ENCODE measurements at regions not wholly inside any gene's neighbourhood (a gene's known extent, or its start where the extent isn't known, plus 50 kb on each side); places are given as distances from the start of the nearest gene placed in this dataset.

GRCh38 chr3:79848876-79849275 is 81.1 kb upstream of the ROBO1 start:
- 88 to 96% (median 94%) methylated on average over 4 of the region's 4 CpGs for WGBS, 4 donors
- H3K9me3 ChIP-seq = no peaks in the 10 kb centered on the region
- intact Hi-C loops (cut with DNase I) = no loop called here
- no peak for DNase-seq
- H3K27ac ChIP-seq = no peak overlapping the region
- no peak for TF ChIP-seq CTCF (IDR thresholded peaks at IDR 0.05)
- no peak for TF ChIP-seq POLR2A (IDR thresholded peaks at IDR 0.05)
- no peak overlapping the region for H3K4me3 ChIP-seq
- H3K4me1 ChIP-seq = no peaks in the 10 kb centered on the region
- ATAC-seq = no peak
- H3K27me3 ChIP-seq = no peaks in the 10 kb centered on the region
- no peaks in the 10 kb centered on the region for H3K36me3 ChIP-seq

DNA sequence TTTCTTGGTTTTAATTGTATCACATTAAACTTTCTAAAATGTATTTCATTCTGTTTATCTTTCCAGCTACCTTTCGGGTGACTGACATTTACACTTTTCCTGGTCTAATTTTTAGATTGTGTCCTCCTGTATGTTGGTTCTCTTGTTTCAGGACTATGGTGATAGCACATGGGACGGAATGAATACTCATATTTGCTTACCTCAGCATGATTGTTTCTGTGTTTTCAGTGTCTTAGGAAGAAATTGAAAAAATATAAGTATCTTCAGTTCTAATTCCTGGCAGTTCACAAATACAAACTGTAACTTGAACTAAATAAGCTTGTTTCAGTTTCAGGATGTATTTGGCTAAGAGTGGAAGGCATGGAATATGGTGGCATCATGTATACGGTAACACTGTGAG is 80.1 kb upstream of the ROBO1 start:
- no peak overlapping the region for H3K4me3 ChIP-seq
- ATAC-seq (no peak), DNase-seq (no peak)
- intact Hi-C loops (cut with DNase I) = no loop called here
- H3K27me3 ChIP-seq = no peaks in the 10 kb centered on the region
- no peaks in the 10 kb centered on the region for H3K9me3 ChIP-seq
- H3K27ac ChIP-seq = no peak overlapping the region
- H3K36me3 ChIP-seq = no peaks in the 10 kb centered on the region
- WGBS, 4 donors = 48 to 57% (median 54%) methylated on average over 3 of the region's 3 CpGs
- TF ChIP-seq CTCF (IDR thresholded peaks at IDR 0.05) (no peak), POLR2A (IDR thresholded peaks at IDR 0.05) (no peak)
- no peaks in the 10 kb centered on the region for H3K4me1 ChIP-seq

GRCh38 chr3:79846148-79846933 is 78.5 kb upstream of the ROBO1 start:
- H3K36me3 ChIP-seq = no peaks in the 10 kb centered on the region
- TF ChIP-seq CTCF (IDR thresholded peaks at IDR 0.05) (peak in 6 of 12 donors; percentile 5 to 31 (median 23)), POLR2A (IDR thresholded peaks at IDR 0.05) (no peak)
- H3K27me3 ChIP-seq = no peaks in the 10 kb centered on the region
- H3K4me3 ChIP-seq = no peak overlapping the region
- WGBS, 4 donors = 62 to 65% (median 62%) methylated on average over 9 of the region's 9 CpGs
- no peaks in the 10 kb centered on the region for H3K4me1 ChIP-seq
- DNase-seq (no peak), ATAC-seq (no peak)
- H3K9me3 ChIP-seq = peaks cover 0 to 3% (median 0%) of the 10 kb centered on the region in 12 donors
- H3K27ac ChIP-seq = no peak overlapping the region
- intact Hi-C loops (cut with DNase I) = no loop called here

DNA sequence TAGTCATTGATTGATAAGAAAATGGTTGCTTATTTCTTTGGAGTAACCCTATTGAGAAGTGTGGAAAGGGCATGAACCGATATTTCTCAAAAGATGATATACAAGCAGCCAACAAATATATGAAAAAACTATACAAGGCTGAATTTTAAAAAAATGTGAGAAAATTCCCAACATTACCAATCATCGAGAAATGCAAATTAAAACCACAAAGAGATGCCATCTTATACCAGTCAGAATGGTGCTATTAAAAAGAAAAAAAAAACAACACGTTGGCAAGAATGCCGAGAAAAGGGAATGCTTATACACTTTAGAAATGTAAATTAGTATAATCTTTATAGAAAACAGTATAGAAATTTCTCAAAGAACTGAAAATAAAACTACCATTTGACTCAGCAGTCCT is 77.7 kb upstream of the ROBO1 start:
- H3K27ac ChIP-seq = no peak overlapping the region
- ATAC-seq (no peak), DNase-seq (no peak)
- WGBS, 4 donors = 84 to 92% (median 89%) methylated on average over 4 of the region's 4 CpGs
- no peak for TF ChIP-seq CTCF (IDR thresholded peaks at IDR 0.05)
- no peak for TF ChIP-seq POLR2A (IDR thresholded peaks at IDR 0.05)
- intact Hi-C loops (cut with DNase I) = no loop called here
- no peak overlapping the region for H3K4me3 ChIP-seq
- H3K9me3 ChIP-seq = peaks cover 0 to 3% (median 0%) of the 10 kb centered on the region in 12 donors
- H3K36me3 ChIP-seq = no peaks in the 10 kb centered on the region
- H3K4me1 ChIP-seq = no peaks in the 10 kb centered on the region
- no peaks in the 10 kb centered on the region for H3K27me3 ChIP-seq

All from heart left ventricle (tissue), 16 donors.